Inflammatory macrophage treated with lipopolysaccharide for 4 hours (primary cell): ENCODE measurements at regions not wholly inside any gene's neighbourhood (a gene's known extent, or its start where the extent isn't known, plus 50 kb on each side); places are given as distances from the start of the nearest gene placed in this dataset.
"Not testable (repeated sequence)": the region's sequence is repeated elsewhere in the genome, so short reads cannot be mapped to it uniquely, and the experiment has no call there.

Experiments used
- DNase-seq: peaks from one replicate; pipeline ENCODE4 v3.0.0-alpha.2; 2020

DNA sequence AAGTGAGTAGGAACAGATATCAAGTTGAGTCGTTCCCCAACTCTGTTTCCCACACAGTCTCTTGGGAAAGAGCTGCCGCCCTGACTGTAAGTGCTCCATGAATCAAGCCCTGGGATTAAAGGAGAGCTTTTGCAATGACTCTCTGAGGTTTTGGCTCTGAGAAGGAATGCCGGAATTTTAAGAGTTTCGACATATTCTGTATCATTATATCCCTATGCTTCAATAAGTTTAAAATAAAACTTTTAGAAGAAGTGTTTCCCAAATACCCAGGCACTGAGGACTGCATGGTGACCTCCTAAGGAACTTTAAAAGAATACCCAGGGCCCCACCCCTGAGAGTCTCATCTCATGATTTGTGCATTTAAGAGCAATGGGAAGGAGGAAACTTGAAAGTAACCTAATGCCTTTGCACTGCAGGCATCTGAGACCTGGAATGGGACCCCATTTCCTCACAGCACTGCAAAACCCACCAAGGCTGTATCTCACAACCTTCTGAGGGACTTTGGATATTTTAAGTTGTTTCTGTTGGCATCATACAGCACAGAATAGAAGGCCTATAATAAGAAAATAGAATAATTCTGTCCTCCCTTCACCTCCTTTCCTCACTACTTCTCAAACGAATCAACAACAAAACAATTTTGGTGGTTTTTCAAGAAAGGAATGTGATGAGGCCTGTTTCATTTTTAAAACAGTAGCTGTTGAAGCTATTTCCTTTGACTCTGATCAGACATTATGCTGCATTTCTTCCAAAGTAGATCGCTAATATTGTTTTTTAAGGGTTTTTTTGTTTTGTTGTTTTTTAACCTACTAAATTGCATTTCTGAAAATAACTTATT, 121.2 kb downstream of the GASK1B start:
- no peak for DNase-seq

GRCh38 chr4:158050942-158051341, 121.9 kb downstream of the GASK1B start:
- no peak for DNase-seq

GRCh38 chr4:158046345-158046744, 126.5 kb downstream of the GASK1B start:
- DNase-seq, result no peak

- no peak for DNase-seq
These were observed 128.7 kb downstream of the GASK1B start for GRCh38 chr4:158043971-158044618.

DNA sequence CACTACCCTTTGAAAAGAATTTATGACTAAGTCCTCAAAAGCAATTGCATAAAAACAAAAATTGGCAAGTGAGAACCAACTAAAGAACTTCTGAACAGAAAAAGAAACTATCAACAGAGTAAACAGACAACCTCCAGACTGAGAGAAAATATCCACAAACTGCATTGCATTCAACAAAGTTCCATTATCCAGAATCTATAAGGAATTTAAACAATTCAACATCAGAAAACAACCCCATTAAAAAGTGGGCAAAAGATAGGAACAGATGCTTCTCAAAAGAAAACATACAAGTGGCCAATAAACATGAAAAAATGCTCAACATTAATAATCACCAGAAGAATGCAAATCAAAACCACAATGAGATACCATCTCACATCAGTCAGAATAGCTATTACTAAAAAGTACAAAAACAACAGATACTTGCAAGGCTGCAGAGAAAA, 130.2 kb downstream of the GASK1B start:
- DNase-seq, result no peak

GRCh38 chr4:158038718-158039117, 134.1 kb downstream of the GASK1B start:
- no peak for DNase-seq

- DNase-seq, result no peak
These were observed 135.8 kb downstream of the GASK1B start for GRCh38 chr4:158036998-158037397.

GRCh38 chr4:158035662-158036195, 137.1 kb downstream of the GASK1B start:
- DNase-seq, result no peak

DNA sequence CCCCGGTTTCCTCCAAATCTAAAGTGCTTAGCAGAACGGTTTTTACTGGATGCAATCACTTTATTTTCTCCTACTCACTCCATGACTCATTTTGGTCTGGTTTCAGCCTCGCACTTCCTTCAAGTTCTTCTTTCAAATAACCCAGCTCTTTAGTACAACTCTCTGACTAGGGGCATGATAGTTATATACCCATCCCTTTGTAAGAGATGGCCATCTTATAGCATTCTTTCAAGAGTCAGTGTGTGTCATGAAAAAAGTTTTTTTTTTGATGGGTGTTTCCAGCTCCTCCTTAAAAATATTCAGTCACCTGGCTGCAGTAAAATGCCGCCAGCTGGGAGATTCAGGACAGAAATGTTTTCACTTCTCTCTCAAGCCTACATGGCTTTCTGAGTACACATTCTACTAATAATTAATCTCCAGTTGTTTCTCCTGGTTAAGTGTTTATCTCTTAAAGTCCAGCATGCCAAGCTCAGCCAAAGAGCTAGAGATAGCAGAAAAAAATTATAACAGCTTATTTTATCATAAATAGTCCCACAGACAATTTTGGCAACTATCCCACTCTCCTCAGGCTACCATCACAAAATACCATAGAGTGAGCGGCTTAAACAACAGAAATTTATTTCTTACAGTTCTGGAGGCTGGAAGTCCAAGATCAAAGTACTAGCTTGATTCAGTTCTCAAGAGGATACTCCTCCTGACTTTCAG, 139.3 kb downstream of the GASK1B start:
- DNase-seq, result peak; percentile 86

GRCh38 chr4:158032733-158033415, 140.0 kb downstream of the GASK1B start:
- DNase-seq, result no peak

DNA sequence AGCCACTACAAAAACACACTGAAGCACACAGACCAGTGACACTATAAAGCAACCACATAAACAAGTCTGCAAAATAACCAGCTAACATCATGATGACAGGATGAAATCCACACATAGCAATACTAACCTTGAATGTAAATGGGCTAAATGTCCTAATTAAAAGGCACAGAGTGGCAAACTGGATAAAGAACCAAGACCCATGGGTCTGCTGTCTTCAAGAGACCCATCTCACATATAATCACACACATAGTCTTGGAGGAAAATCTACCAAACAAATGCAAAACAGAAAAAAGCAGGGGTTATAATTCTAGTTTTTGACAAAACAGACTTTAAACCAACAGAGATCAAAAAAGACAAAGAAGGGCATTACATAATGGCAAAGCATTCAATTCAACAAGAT, 144.4 kb downstream of the GASK1B start:
- DNase-seq, result not testable (repeated sequence)

DNA sequence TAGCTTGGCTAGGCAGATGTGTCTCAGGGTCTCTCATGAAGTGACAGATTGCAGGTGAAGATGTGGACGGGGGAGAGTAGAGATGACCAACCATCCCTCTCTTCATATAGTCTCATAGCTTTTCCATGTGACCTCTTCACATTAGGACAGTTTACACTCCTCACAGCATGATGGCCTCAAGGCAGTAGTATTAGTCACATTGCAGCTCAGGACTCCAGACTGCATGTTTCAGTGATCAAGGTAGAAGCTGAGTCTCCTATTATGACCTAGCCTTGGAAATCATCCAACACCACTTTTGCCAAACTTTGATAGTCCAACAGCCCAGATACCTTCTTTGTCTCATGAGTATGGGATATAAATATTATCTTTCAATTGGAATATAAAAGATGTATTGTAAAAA, 147.7 kb downstream of the GASK1B start:
- no peak for DNase-seq

DNA sequence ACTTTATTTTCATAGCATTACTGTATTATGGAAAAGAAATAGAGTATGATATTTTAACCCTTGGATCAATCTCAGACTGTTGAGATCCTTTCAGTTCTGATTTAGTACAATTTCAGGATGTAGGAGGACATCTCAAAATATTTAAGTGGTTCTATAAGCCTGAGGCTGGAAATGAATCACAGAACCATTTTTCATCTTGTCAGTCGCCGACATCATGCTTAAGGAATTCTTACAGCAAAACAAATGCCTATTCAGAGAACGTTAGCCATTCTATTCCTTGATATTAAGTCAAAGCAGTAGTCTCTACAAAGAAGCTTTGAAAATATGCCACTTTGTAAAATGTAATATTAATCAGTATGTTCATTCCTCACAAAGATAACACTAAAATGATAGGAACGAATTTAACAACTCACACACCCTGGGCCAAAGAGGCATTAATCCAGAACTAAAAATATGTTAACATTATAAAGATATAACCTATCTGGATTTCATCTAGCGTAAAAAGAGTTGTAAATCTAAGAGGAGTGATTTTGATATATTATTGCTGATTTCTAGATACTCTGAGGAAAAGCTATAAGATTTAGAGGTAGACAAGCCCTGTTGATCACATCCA, 152.0 kb downstream of the GASK1B start:
- no peak for DNase-seq

- peak; percentile 87 for DNase-seq
These were observed 152.6 kb downstream of the GASK1B start for GRCh38 chr4:158020176-158020575.

GRCh38 chr4:158018831-158019230, 154.0 kb downstream of the GASK1B start:
- DNase-seq, result no peak

GRCh38 chr4:158018221-158018830, 154.5 kb downstream of the GASK1B start:
- DNase-seq, result peak; percentile 46

- DNase-seq, result no peak
These were observed 156.3 kb downstream of the GASK1B start for GRCh38 chr4:158016511-158016910.

- DNase-seq, result no peak
These were observed 157.6 kb downstream of the GASK1B start for GRCh38 chr4:158015241-158015640.

DNA sequence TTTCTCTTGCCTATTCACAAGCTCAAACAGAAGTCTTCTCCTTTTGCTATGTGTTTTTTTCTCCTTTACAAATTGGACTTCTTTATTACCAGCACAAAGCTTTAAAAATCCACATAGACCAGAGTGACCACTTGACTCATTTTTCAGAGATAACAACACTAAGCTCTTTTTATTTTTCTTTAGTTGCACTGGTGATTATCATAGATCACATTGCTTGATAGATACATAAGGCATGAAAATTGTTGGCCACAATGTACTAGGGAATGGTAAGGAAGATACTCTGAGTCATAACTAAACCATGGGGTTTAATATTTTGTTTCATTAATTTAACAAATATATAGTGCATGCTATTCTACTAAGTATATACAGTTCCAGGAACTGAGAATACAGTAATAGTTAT, 159.0 kb downstream of the GASK1B start:
- no peak for DNase-seq

GRCh38 chr4:158010361-158010760, 162.5 kb downstream of the GASK1B start:
- DNase-seq, result no peak

DNA sequence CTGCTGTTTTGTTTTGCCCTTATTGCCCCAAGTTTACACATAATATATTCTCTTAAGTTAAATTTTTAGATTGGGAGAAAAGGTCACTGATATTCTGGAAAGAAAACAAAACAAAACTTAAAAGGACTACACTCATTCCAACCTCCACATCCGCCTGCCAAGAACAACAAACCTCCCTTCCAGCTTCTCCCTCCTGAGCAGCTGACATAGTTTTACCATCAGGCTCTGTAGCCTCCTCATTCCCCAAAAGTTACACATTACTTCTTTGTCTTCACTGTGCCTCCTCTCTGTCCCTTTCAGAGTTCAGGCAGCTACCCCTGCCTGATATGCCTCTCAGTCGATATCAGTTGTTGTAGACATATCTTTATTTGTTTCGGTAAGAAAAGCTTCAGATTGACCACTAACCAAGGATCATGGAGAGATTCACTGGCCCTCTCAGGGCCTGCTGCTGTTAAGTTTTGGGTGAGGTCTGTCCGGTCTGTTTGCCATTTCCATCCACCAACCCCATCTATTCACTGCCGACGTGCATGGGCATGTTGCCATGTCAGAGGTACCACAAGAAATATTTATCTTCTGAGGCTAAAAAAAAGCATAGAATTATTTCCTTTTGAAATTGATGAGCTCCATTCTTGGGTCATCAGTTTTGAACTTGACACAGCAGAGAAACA, 164.1 kb downstream of the GASK1B start:
- DNase-seq, result no peak
